ENCODE measurements at regions not wholly inside any gene's neighbourhood (a gene's known extent, or its start where the extent isn't known, plus 50 kb on each side); places are given as distances from the start of the nearest gene placed in this dataset.
A peak's percentile ranks its signal among the peaks of the same experiment; 100 is the strongest.
"Not testable (repeated sequence)": the region's sequence is repeated elsewhere in the genome, so short reads cannot be mapped to it uniquely, and the experiment has no call there.

DNA sequence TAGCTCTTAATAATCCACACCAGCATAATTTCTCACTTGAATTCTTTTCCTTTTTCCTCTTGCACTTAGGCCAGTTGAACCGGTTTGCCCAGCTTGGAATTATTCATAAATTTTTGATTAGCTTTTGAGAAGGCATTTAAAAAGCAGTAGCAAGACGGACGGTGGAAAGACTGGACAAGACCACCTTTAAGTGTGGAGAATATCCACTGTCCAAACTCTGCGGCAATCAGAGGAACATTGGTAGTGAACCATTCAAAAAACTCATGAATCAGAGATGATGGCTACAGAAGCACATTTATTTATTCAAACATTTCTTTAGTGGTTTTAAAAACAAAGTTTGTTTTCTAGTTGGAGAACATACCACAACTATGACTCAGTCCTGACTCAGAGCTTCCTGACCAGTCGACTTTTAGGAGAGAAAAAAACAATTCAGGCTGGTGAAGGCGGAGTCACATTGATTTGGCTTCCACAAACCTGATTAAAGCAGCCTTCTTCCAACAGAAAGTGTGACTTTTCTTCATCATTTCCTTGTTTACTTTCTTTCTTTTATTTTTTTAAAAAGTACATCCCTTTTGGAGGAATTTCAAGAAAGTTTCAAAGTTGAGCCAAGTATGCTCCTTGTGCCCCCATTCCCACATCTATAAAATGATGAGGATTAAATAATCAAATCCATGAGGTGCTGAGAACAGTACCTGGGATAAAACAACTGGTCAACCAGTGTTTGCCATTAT, 128.8 kb downstream of the ADSS2 start:
- peaks cover 13% of the 10 kb centered on the region for H3K4me1 ChIP-seq (ENCODE audit: control insufficient read depth, insufficient read depth, low read length)
- H3K27me3 ChIP-seq (ENCODE audit: control insufficient read depth, insufficient read depth, low read length): no peaks in the 10 kb centered on the region
- H3K9me3 ChIP-seq (ENCODE audit: control insufficient read depth, insufficient read depth, low read length): no peaks in the 10 kb centered on the region
- H3K9ac ChIP-seq (ENCODE audit: low read depth, low read length): no peak overlapping the region
- peak overlapping the region; percentile 93 for H3K27ac ChIP-seq (ENCODE audit: low read depth, low read length)
- no peak overlapping the region for H3K4me3 ChIP-seq (ENCODE audit: low read depth, low read length)
- no peaks in the 10 kb centered on the region for H3K36me3 ChIP-seq (ENCODE audit: control insufficient read depth, insufficient read depth, low read length)

DNA sequence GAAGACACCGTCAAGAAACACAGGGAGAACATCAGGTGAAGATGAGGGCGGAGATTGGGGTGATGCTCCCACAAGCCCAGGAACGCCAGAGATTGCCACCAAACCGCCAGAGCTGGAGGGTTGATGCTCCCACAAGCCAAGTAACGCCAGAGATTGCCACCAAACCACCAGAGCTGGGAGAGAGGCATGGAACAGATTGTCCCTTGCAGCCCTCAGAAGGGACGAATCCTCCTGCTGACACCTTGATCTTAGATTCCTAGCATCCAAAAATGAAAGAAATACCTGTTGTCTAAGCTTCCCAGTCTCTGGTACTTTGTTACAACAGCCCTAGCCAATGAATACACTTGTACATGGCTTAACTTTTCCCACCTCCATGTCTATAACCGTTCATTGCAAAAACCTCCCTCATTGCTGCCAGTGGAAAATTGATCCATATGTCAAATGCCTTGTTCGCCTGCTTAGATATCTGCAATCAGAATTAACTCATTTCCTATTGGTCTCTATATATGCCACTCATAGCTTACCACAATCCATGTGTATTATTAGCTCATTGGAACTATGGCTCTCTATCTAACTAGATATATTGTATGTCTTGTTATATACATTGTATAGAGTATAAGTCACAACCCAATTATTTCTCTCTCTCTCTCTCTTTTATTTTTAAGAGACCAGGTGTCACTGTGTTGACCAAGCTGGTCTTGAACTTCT, 127.4 kb downstream of the ADSS2 start:
- Histone ChIP-seq H3K4me3 (ENCODE audit: low read depth, low read length) (no peak overlapping the region), H3K36me3 (ENCODE audit: control insufficient read depth, insufficient read depth, low read length) (no peaks in the 10 kb centered on the region), H3K27me3 (ENCODE audit: control insufficient read depth, insufficient read depth, low read length) (no peaks in the 10 kb centered on the region), H3K9me3 (ENCODE audit: control insufficient read depth, insufficient read depth, low read length) (peaks cover 3% of the 10 kb centered on the region; the same call in 1 of the 2 replicates), H3K9ac (ENCODE audit: low read depth, low read length) (no peak overlapping the region), H3K4me1 (ENCODE audit: control insufficient read depth, insufficient read depth, low read length) (peaks cover 13% of the 10 kb centered on the region), H3K27ac (ENCODE audit: low read depth, low read length) (no peak overlapping the region)

DNA sequence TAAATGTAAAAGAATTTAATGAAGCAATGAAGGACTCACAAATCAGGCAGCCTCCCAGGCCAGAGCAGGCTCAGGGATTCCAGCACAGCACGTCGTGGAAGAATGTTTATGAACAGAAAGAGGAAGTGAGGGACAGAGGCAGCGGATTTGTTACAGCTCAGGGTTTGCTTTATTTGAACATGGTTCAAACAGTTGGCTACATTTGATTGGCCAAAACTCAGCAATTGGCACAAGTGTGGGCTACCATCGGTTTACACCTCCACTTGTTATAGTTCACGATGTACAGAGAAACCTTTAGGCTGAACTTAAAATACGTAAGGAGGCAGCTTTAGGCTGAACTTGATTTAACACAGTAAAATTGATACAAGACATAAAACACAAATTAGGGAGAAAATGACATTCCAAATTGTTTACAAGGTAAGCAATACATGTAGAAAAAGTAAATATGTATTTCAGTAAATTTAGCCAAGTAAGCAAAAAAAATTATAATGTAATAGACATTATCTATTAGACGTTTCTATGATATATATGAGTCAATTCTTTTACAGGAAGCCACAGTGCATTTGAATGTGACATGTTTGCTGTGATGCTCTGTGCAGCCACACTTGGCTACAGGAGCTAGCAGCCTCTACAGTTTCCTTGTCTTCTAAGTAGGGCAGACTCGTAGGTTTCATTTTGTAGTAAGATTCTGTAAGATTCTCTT, 126.5 kb downstream of the ADSS2 start:
- no peak overlapping the region for H3K9ac ChIP-seq (ENCODE audit: low read depth, low read length)
- H3K27me3 ChIP-seq (ENCODE audit: control insufficient read depth, insufficient read depth, low read length): no peaks in the 10 kb centered on the region
- no peak overlapping the region for H3K4me3 ChIP-seq (ENCODE audit: low read depth, low read length)
- H3K4me1 ChIP-seq (ENCODE audit: control insufficient read depth, insufficient read depth, low read length): peaks cover 21% of the 10 kb centered on the region
- H3K27ac ChIP-seq (ENCODE audit: low read depth, low read length): no peak overlapping the region
- peaks cover 3% of the 10 kb centered on the region; the same call in 1 of the 2 replicates for H3K9me3 ChIP-seq (ENCODE audit: control insufficient read depth, insufficient read depth, low read length)
- H3K36me3 ChIP-seq (ENCODE audit: control insufficient read depth, insufficient read depth, low read length): no peaks in the 10 kb centered on the region

DNA sequence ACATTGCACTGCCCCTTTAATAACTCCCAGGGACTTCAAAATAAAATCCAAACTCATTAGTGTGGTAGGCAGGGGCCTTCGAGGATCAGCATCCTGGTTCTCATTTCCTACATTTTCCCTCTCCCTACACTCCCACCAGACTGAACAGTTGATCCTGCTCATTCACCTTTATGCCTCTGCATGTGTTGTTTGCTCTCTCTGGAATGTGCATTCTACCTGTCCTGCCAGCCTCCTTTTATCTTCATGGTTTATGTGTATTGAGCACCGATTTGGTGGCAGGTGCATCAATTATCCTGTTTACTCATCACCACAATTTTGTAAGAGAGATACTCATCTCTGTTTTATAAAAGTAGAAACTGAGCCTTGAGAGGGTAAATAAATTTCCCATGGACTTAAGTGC, 125.0 kb downstream of the ADSS2 start:
- peaks cover 23% of the 10 kb centered on the region for H3K4me1 ChIP-seq (ENCODE audit: control insufficient read depth, insufficient read depth, low read length)
- no peak overlapping the region for H3K4me3 ChIP-seq (ENCODE audit: low read depth, low read length)

DNA sequence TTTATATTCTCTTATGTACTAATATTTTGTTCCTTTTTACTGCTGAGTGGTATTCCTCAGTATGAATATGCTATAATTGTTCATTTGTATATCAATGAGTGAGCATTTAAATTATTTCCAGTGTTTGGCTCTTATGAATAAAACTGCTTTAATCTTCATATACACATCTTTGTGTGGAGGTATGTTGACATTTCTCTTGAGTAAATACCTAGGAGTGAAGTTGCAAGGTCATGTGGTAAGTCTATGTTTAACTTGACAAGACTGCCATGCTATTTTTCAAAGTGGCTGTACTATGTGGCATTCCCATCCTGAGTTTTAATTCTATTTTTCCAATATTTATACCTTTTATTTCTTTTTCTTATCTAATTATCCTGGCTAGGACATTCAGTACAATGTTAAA, 124.2 kb downstream of the ADSS2 start:
- Histone ChIP-seq H3K27me3 (ENCODE audit: control insufficient read depth, insufficient read depth, low read length) (no peaks in the 10 kb centered on the region), H3K9ac (ENCODE audit: low read depth, low read length) (no peak overlapping the region), H3K4me1 (ENCODE audit: control insufficient read depth, insufficient read depth, low read length) (peaks cover 22% of the 10 kb centered on the region), H3K36me3 (ENCODE audit: control insufficient read depth, insufficient read depth, low read length) (no peaks in the 10 kb centered on the region), H3K9me3 (ENCODE audit: control insufficient read depth, insufficient read depth, low read length) (peaks cover 3% of the 10 kb centered on the region; the same call in 1 of the 2 replicates), H3K4me3 (ENCODE audit: low read depth, low read length) (no peak overlapping the region), H3K27ac (ENCODE audit: low read depth, low read length) (no peak overlapping the region)

More for the DNA sequence above, 125.0 kb downstream of the ADSS2 start:
- Histone ChIP-seq H3K9ac (ENCODE audit: low read depth, low read length) (no peak overlapping the region), H3K36me3 (ENCODE audit: control insufficient read depth, insufficient read depth, low read length) (no peaks in the 10 kb centered on the region), H3K27me3 (ENCODE audit: control insufficient read depth, insufficient read depth, low read length) (no peaks in the 10 kb centered on the region), H3K9me3 (ENCODE audit: control insufficient read depth, insufficient read depth, low read length) (peaks cover 3% of the 10 kb centered on the region; the same call in 1 of the 2 replicates), H3K27ac (ENCODE audit: low read depth, low read length) (no peak overlapping the region)

DNA sequence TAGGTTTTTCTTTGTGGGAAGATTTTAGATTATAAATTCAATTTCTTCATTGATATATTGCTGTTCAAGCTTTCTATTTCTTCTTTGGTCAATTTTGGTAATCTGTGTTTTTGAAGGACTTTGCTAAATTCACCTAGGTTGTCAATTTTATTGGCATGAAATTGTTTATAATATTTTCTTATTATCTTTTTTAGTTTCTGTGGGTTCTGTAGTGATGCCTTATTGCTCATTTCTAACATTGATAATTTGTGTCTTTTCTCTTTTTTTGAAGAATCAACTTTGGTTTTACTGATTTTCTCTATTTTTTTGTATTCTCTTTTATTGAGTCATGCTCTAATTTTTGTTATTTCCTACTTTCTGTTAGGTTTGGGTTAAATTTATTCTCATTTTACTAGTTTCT, 123.2 kb downstream of the ADSS2 start:
- no peak overlapping the region for H3K27ac ChIP-seq (ENCODE audit: low read depth, low read length)
- no peaks in the 10 kb centered on the region for H3K27me3 ChIP-seq (ENCODE audit: control insufficient read depth, insufficient read depth, low read length)
- H3K36me3 ChIP-seq (ENCODE audit: control insufficient read depth, insufficient read depth, low read length): no peaks in the 10 kb centered on the region
- no peak overlapping the region for H3K9ac ChIP-seq (ENCODE audit: low read depth, low read length)
- H3K4me1 ChIP-seq (ENCODE audit: control insufficient read depth, insufficient read depth, low read length): peaks cover 14% of the 10 kb centered on the region
- H3K4me3 ChIP-seq (ENCODE audit: low read depth, low read length): no peak overlapping the region
- peaks cover 3% of the 10 kb centered on the region; the same call in 1 of the 2 replicates for H3K9me3 ChIP-seq (ENCODE audit: control insufficient read depth, insufficient read depth, low read length)

DNA sequence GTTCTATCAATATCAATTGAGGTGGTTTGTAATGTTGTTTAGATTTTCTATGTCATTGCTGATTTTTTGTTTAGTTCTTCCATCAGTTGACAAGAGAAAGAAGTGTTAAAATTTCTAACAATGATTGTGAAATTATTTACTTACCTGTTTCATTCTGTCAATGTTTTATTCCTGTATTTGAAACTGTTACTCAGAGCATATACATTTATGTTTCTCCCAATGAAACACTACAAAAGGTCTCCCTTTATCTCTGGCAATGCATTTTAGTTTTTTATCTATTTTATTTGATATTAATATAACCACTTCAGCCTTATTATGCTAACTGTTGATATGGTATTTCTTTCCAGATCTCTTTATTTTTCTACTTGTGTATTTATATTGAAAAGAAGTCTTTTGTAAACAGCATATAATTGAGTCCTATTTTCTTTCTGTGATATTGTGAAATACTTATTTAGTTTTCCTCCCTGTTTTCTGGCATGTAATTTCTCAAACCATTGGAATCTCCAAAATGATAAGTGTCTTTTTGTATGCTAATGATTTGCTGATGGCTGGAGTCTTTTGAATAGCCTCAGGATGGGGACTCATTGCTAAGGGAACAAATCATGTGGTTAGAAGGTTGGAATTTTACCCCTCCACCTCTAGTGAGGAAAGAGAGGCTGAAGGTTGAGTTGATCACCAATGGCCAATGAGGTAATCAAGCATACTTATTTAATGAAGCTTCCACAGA, 122.0 kb downstream of the ADSS2 start:
- Histone ChIP-seq H3K27me3 (ENCODE audit: control insufficient read depth, insufficient read depth, low read length) (no peaks in the 10 kb centered on the region), H3K4me1 (ENCODE audit: control insufficient read depth, insufficient read depth, low read length) (peaks cover 14% of the 10 kb centered on the region), H3K36me3 (ENCODE audit: control insufficient read depth, insufficient read depth, low read length) (no peaks in the 10 kb centered on the region), H3K9me3 (ENCODE audit: control insufficient read depth, insufficient read depth, low read length) (peaks cover 3% of the 10 kb centered on the region; the same call in 1 of the 2 replicates), H3K27ac (ENCODE audit: low read depth, low read length) (peak overlapping the region; percentile 79), H3K4me3 (ENCODE audit: low read depth, low read length) (no peak overlapping the region), H3K9ac (ENCODE audit: low read depth, low read length) (no peak overlapping the region)

DNA sequence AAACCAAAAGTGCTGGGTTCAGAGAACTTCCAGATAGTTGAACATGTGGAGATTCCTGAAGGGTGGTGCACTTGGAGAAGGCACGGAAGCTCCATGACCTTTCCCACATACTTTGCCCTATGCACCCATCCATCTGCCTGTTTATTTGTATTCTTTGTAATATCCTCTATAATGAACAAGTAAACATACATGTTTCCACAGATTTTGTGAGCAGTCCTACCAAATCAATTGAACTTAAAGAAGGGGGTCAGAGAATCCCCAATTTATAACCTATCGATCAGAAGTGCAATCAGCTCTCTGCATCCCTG, 121.4 kb downstream of the ADSS2 start:
- peak overlapping the region; percentile 79 for H3K27ac ChIP-seq (ENCODE audit: low read depth, low read length)
- H3K9ac ChIP-seq (ENCODE audit: low read depth, low read length): no peak overlapping the region

DNA sequence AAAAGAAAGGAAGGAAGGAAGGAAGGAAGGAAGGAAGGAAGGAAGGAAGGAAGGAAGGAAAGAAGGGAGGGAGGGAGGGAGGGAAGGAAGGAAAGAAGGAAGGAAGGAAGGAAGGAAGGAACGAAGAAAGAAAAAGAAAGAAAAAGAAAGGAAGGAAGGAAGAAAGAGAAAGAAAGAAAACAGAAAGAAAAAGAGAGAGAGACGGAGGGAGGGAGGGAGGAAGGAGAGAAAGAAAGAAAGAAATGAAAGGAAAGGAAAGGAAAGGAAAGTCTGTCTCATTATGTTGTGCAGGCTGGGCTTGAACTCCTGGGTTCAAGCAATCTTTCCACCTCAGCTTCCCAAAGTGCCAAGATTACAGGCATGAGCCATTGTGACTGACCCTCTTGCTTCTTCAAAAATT, 118.9 kb downstream of the ADSS2 start:
- H3K9ac ChIP-seq (ENCODE audit: low read depth, low read length); H3K27me3 ChIP-seq (ENCODE audit: control insufficient read depth, insufficient read depth, low read length); H3K9me3 ChIP-seq (ENCODE audit: control insufficient read depth, insufficient read depth, low read length); H3K27ac ChIP-seq (ENCODE audit: low read depth, low read length); H3K4me3 ChIP-seq (ENCODE audit: low read depth, low read length); H3K36me3 ChIP-seq (ENCODE audit: control insufficient read depth, insufficient read depth, low read length): not testable (repeated sequence)
- peaks cover 23% of the 10 kb centered on the region for H3K4me1 ChIP-seq (ENCODE audit: control insufficient read depth, insufficient read depth, low read length)

More for the DNA sequence above, 121.4 kb downstream of the ADSS2 start:
- peaks cover 3% of the 10 kb centered on the region; the same call in 1 of the 2 replicates for H3K9me3 ChIP-seq (ENCODE audit: control insufficient read depth, insufficient read depth, low read length)
- no peak overlapping the region for H3K4me3 ChIP-seq (ENCODE audit: low read depth, low read length)
- H3K27me3 ChIP-seq (ENCODE audit: control insufficient read depth, insufficient read depth, low read length): no peaks in the 10 kb centered on the region
- H3K4me1 ChIP-seq (ENCODE audit: control insufficient read depth, insufficient read depth, low read length): peaks cover 14% of the 10 kb centered on the region
- no peaks in the 10 kb centered on the region for H3K36me3 ChIP-seq (ENCODE audit: control insufficient read depth, insufficient read depth, low read length)

DNA sequence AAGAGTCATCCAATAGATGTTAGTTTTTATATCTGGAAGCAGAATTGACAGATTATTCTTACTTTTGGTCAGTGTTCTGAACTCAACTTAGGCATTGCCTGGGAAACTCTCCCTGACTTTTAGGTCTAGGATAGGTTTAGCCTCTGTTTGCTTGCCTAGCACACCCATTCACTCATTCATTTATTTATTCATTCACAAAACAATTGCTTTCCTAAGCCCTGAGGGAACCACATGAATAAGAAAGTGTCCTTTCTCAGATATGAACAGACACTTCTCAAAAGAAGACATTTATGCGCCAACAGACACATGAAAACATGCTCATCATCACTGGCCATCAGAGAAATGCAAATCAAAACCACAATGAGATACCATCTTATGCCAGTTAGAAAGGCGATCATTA, 117.4 kb downstream of the ADSS2 start:
- H3K4me3 ChIP-seq (ENCODE audit: low read depth, low read length); H3K9me3 ChIP-seq (ENCODE audit: control insufficient read depth, insufficient read depth, low read length); H3K27ac ChIP-seq (ENCODE audit: low read depth, low read length); H3K9ac ChIP-seq (ENCODE audit: low read depth, low read length); H3K27me3 ChIP-seq (ENCODE audit: control insufficient read depth, insufficient read depth, low read length); H3K36me3 ChIP-seq (ENCODE audit: control insufficient read depth, insufficient read depth, low read length): not testable (repeated sequence)
- H3K4me1 ChIP-seq (ENCODE audit: control insufficient read depth, insufficient read depth, low read length): peaks cover 23% of the 10 kb centered on the region
